ENCODE measurements at regions not wholly inside any gene's neighbourhood (a gene's known extent, or its start where the extent isn't known, plus 50 kb on each side); places are given as distances from the start of the nearest gene placed in this dataset.
A peak's percentile ranks its signal among the peaks of the same experiment; 100 is the strongest.

DNA sequence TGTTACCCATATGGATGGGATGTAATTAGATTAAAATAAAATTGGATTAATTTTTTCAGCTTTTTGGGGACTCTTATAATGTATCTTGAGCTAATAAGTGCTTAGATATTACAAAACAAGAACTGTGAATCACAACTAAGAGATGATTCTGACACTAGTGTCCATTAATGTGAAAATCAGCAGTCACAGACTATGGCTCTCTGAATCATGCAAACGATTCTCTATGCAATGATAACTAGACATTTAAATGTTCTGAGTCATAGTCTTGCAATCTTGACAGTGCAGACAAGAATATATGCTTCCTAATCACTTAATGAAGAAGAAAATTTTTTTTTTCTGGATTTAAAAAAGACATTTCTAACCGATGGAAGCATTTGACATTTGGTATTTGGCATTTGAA lies 82.2 kb upstream of the OPRM1 start:
- Histone ChIP-seq H3K27me3 (no peaks in the 10 kb centered on the region), H3K9me3 (no peaks in the 10 kb centered on the region), H3K36me3 (no peaks in the 10 kb centered on the region), H3K27ac (no peak overlapping the region), H3K4me1 (no peaks in the 10 kb centered on the region), H3K4me3 (no peak overlapping the region)
- TF ChIP-seq POLR2A (IDR thresholded peaks at IDR 0.05) = no peak
- TF ChIP-seq, protein P1, sequence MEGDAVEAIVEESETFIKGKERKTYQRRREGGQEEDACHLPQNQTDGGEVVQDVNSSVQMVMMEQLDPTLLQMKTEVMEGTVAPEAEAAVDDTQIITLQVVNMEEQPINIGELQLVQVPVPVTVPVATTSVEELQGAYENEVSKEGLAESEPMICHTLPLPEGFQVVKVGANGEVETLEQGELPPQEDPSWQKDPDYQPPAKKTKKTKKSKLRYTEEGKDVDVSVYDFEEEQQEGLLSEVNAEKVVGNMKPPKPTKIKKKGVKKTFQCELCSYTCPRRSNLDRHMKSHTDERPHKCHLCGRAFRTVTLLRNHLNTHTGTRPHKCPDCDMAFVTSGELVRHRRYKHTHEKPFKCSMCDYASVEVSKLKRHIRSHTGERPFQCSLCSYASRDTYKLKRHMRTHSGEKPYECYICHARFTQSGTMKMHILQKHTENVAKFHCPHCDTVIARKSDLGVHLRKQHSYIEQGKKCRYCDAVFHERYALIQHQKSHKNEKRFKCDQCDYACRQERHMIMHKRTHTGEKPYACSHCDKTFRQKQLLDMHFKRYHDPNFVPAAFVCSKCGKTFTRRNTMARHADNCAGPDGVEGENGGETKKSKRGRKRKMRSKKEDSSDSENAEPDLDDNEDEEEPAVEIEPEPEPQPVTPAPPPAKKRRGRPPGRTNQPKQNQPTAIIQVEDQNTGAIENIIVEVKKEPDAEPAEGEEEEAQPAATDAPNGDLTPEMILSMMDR (IDR thresholded peaks at IDR 0.05) = no peak
- no peak for DNase-seq

DNA sequence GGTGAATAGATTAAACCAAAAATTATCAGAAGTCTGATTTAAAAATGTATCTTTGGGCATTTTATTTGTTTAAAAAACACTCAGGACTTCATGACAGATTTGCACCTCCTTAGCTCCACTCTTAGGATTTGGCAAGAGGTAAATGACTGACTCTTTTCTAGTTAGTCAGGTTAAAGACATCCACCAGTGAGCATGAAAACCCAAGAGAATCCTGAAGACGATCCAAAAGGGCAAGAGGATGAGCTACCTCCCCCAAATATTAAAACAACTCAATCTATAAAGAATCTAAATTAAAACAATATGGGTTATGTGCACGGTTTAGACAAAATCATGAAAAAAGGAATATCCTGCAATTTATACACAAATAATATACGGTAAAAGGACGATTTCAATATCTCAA lies 89.4 kb upstream of the OPRM1 start:
- Histone ChIP-seq H3K4me3 (no peak overlapping the region), H3K27me3 (no peaks in the 10 kb centered on the region), H3K27ac (no peak overlapping the region), H3K4me1 (no peaks in the 10 kb centered on the region), H3K9me3 (no peaks in the 10 kb centered on the region), H3K36me3 (no peaks in the 10 kb centered on the region)
- DNase-seq = no peak
- TF ChIP-seq, protein P1 (IDR thresholded peaks at IDR 0.05) = no peak
- no peak for TF ChIP-seq POLR2A (IDR thresholded peaks at IDR 0.05)

DNA sequence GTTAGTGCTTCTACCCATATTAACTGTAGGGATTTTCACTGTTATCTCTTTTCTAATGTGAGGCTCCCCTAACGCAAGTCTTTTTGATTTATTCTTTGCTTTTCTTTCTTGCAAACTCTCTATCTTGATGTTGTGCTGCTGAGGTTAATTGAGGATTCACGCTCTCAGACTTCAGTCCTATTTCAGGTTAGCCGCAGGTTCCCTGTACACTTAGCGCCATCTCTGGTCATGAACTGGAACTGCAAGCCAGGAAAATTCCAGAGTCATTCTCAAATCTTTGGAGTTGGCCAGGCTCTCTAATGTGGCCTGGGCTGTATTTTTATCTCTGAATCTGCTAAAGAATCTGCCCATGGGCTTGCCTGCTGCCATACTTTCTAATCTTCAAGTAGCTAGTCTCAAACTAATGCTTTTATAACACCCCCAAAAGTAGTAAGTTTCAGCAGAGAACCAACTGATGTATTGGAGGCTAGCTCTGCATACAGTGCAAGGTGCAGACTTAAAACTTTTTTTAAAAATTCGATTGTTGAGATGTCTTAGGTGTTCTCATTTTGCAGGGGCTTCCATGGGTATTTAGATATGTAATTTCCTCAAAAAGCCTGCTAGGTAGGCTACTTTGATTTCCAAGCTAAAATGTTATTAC lies 91.1 kb upstream of the OPRM1 start:
- Histone ChIP-seq H3K4me3 (no peak overlapping the region), H3K36me3 (no peaks in the 10 kb centered on the region), H3K27ac (no peak overlapping the region), H3K27me3 (no peaks in the 10 kb centered on the region), H3K9me3 (no peaks in the 10 kb centered on the region), H3K4me1 (no peaks in the 10 kb centered on the region)
- DNase-seq = peak in 1 of 3 donors; percentile 64
- TF ChIP-seq, protein P1 (IDR thresholded peaks at IDR 0.05) = peak in 5 of 6 experiments; percentile 43 to 84 (median 81)
- no peak for TF ChIP-seq POLR2A (IDR thresholded peaks at IDR 0.05)

DNA sequence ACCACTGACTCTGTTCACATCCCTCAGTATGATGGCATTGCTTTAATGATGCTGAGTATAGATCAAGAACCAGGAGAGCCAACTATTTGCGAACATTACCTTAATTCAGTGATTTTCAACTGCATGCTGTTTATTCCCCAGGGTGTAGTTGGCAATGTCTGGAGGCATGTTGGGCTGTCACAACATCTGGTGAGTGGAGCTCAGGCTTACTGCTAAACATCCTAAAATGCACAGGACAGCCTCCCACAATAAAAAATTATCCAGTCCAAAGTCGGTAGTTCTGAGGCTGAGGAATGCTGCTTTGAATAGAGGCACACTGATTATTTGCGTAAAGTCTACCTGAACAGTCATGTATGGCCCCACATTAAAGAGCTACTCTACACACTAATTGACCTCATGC lies 94.8 kb upstream of the OPRM1 start:
- Histone ChIP-seq H3K27me3 (no peaks in the 10 kb centered on the region), H3K36me3 (no peaks in the 10 kb centered on the region), H3K27ac (no peak overlapping the region), H3K4me1 (no peaks in the 10 kb centered on the region), H3K4me3 (no peak overlapping the region), H3K9me3 (no peaks in the 10 kb centered on the region)
- no peak for TF ChIP-seq POLR2A (IDR thresholded peaks at IDR 0.05)
- TF ChIP-seq, protein P1 (IDR thresholded peaks at IDR 0.05) = no peak
- DNase-seq = no peak

DNA sequence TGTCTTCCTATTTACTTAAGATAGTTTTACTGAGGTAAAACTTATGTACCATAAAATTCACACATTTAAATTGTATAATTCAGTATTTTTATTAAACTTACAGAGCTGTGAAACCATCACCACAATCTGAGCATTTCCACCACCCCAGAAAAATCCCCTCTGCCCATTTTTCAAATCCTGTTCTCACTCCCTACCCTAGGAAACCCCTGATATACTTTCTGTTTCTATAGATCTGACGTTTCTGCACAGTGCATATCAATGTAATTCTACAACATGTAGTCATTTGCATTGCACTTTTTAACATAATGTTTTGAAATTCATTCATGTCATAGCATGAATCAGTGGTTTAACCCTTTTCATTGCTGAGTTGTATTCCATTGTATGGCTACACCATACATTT lies 96.7 kb upstream of the OPRM1 start:
- H3K36me3 ChIP-seq = no peaks in the 10 kb centered on the region
- no peak overlapping the region for H3K4me3 ChIP-seq
- H3K4me1 ChIP-seq = no peaks in the 10 kb centered on the region
- no peaks in the 10 kb centered on the region for H3K9me3 ChIP-seq
- TF ChIP-seq, protein P1 (IDR thresholded peaks at IDR 0.05) = no peak
- TF ChIP-seq POLR2A (IDR thresholded peaks at IDR 0.05) = no peak
- no peak overlapping the region for H3K27ac ChIP-seq
- no peaks in the 10 kb centered on the region for H3K27me3 ChIP-seq
- DNase-seq = no peak

DNA sequence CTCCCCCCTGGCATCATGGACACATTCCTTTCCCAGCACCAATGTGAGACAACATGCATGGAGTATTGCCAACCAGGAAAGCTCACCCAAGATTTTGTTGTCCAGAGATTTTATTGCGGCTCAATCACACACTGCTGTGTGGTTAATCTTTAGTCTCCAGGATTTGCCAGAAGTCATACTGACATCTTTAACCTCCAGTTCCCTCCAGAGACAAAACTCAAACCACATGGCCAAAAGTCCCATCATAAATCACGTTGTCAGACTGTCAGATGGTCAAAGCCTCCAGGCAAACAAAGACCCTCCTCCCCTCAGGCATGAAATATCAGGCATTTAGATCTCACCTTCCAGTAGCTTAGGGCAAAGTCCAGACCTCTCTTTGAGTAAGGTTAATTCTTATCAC lies 97.3 kb upstream of the OPRM1 start:
- peak in 1 of 3 donors; percentile 50 for DNase-seq
- H3K4me3 ChIP-seq = no peak overlapping the region
- H3K27ac ChIP-seq = peak overlapping the region in 1 of 4 donors; percentile 33
- no peaks in the 10 kb centered on the region for H3K36me3 ChIP-seq
- TF ChIP-seq, protein P1 (IDR thresholded peaks at IDR 0.05) = no peak
- no peak for TF ChIP-seq POLR2A (IDR thresholded peaks at IDR 0.05)
- H3K9me3 ChIP-seq = no peaks in the 10 kb centered on the region
- no peaks in the 10 kb centered on the region for H3K4me1 ChIP-seq
- no peaks in the 10 kb centered on the region for H3K27me3 ChIP-seq
